Left lung (tissue), 4 donors: ENCODE measurements at regions not wholly inside any gene's neighbourhood (a gene's known extent, or its start where the extent isn't known, plus 50 kb on each side); places are given as distances from the start of the nearest gene placed in this dataset.

Source experiments
- ATAC-seq: fragments of 200-7000 bp; cut with Tn5 transposase; one replicate; pipeline ENCODE4 v1.9.1; 2020; ENCODE audit warnings: moderate library complexity
- DNase-seq, 4 donors: peaks; one replicate each; pipeline ENCODE4 v3.0.0-alpha.2; 2013 to 2020
- H3K27ac ChIP-seq, 2 donors: fragments of 200-600 bp; sonication (generic) in 1 of 2; one replicate each; pipeline versions ENCODE4 v1.5.0 to v1.8.0; 2020 to 2021
- H3K27me3 ChIP-seq, 2 donors: fragments of 200-600 bp; sonication (generic) in 1 of 2; one replicate each; pipeline versions ENCODE4 v1.5.0 to v1.8.0; 2020 to 2021
- H3K36me3 ChIP-seq, 2 donors: fragments of 200-600 bp; sonication (generic) in 1 of 2; one replicate each; pipeline versions ENCODE4 v1.5.0 to v1.8.0; 2020 to 2021
- H3K4me1 ChIP-seq, 2 donors: fragments of 200-600 bp; one replicate each; pipeline ENCODE4 v1.8.0; 2021
- H3K4me3 ChIP-seq, 2 donors: fragments of 200-600 bp; sonication (generic) in 1 of 2; one replicate each; pipeline versions ENCODE4 v1.5.0 to v1.8.0; 2020 to 2021; ENCODE audit warnings: mild to moderate bottlenecking in 1 of 2
- H3K9me3 ChIP-seq, 2 donors: fragments of 200-600 bp; sonication (generic) in 1 of 2; one replicate each; pipeline versions ENCODE4 v1.5.0 to v1.8.0; 2020 to 2021
- CTCF ChIP-seq, 2 donors: fragments of 200-600 bp; sonication (generic) in 1 of 2; IDR thresholded peaks; one replicate each; pipeline versions ENCODE4 v1.5.0 to v1.8.0; 2021; ENCODE audit warnings: antibody characterized with exemption in 2 of 2
- intact Hi-C, 2 donors: fragments of 100-400 bp; cut with DNase I; formaldehyde crosslinking; loops; one replicate each; pipeline versions ENCODE4 v1.11.2 to v1.14.2; 2022
- donor health status: DM: no; HTN: yes; CAD: no.
- donor health status: DM: no; HTN: no; CAD: no.

GRCh38 chr2:76633276-76633921 is 888.8 kb downstream of the LRRTM4 start:
- intact Hi-C loops: no loop called here
- TF ChIP-seq CTCF (IDR thresholded peaks at IDR 0.05): no peak
- ATAC-seq (no peak), DNase-seq (no peak)
- Histone ChIP-seq H3K27me3 (no peaks in the 10 kb centered on the region), H3K36me3 (no peaks in the 10 kb centered on the region), H3K4me1 (no peaks in the 10 kb centered on the region), H3K27ac (no peak overlapping the region), H3K9me3 (peaks cover 0 to 3% of the 10 kb centered on the region in 2 donors), H3K4me3 (no peak overlapping the region)

GRCh38 chr2:76625101-76625500 is 897.1 kb downstream of the LRRTM4 start:
- no peak for TF ChIP-seq CTCF (IDR thresholded peaks at IDR 0.05)
- no peaks in the 10 kb centered on the region for H3K4me1 ChIP-seq
- H3K9me3 ChIP-seq: peaks cover 0 to 3% of the 10 kb centered on the region in 2 donors
- H3K27me3 ChIP-seq: no peaks in the 10 kb centered on the region
- intact Hi-C loops: no loop called here
- DNase-seq (no peak), ATAC-seq (no peak)
- no peak overlapping the region for H3K27ac ChIP-seq
- H3K36me3 ChIP-seq: no peaks in the 10 kb centered on the region
- H3K4me3 ChIP-seq: no peak overlapping the region

GRCh38 chr2:76613330-76613729 is 902.6 kb upstream of the GCFC2 start:
- H3K9me3 ChIP-seq: no peaks in the 10 kb centered on the region
- H3K4me3 ChIP-seq: no peak overlapping the region
- ATAC-seq (no peak), DNase-seq (no peak)
- H3K4me1 ChIP-seq: no peaks in the 10 kb centered on the region
- no peaks in the 10 kb centered on the region for H3K36me3 ChIP-seq
- H3K27ac ChIP-seq: no peak overlapping the region
- intact Hi-C loops: no loop called here
- no peaks in the 10 kb centered on the region for H3K27me3 ChIP-seq
- TF ChIP-seq CTCF (IDR thresholded peaks at IDR 0.05): no peak

- ATAC-seq (no peak), DNase-seq (no peak)
- Histone ChIP-seq H3K36me3 (no peaks in the 10 kb centered on the region), H3K27me3 (no peaks in the 10 kb centered on the region), H3K9me3 (no peaks in the 10 kb centered on the region), H3K4me1 (no peaks in the 10 kb centered on the region), H3K4me3 (no peak overlapping the region), H3K27ac (no peak overlapping the region)
- intact Hi-C loops: no loop called here
- no peak for TF ChIP-seq CTCF (IDR thresholded peaks at IDR 0.05)
Measured at GRCh38 chr2:76612764-76613163, 902.0 kb upstream of the GCFC2 start.

GRCh38 chr2:76610451-76610850 is 899.7 kb upstream of the GCFC2 start:
- no peak overlapping the region for H3K27ac ChIP-seq
- intact Hi-C loops: no loop called here
- ATAC-seq: no peak

More at GRCh38 chr2:76610451-76610850, 899.7 kb upstream of the GCFC2 start:
- no peaks in the 10 kb centered on the region for H3K9me3 ChIP-seq
- DNase-seq: no peak
- H3K4me1 ChIP-seq: no peaks in the 10 kb centered on the region
- no peaks in the 10 kb centered on the region for H3K36me3 ChIP-seq
- H3K27me3 ChIP-seq: no peaks in the 10 kb centered on the region
- TF ChIP-seq CTCF (IDR thresholded peaks at IDR 0.05): no peak
- no peak overlapping the region for H3K4me3 ChIP-seq
